Thyroid gland (tissue), 4 donors: ENCODE measurements at regions not wholly inside any gene's neighbourhood (a gene's known extent, or its start where the extent isn't known, plus 50 kb on each side); places are given as distances from the start of the nearest gene placed in this dataset.

Experiments
- CTCF ChIP-seq, 6 experiments: fragments of 200-600 bp in 3 of 6; fragments of 450-650 bp in 3 of 6; sonication (generic) in 3 of 6; IDR thresholded peaks; one replicate each; pipeline ENCODE4 v1.5.1; 2016 to 2019; ENCODE audit warnings: antibody characterized with exemption in 6 of 6, mild to moderate bottlenecking in 2 of 6, inconsistent platforms in 1 of 6, moderate library complexity in 1 of 6
- POLR2A ChIP-seq, 2 donors: fragments of 450-650 bp; IDR thresholded peaks; one replicate each; pipeline ENCODE4 v1.6.1; 2017; ENCODE audit warnings: antibody characterized with exemption in 2 of 2, mild to moderate bottlenecking in 2 of 2, moderate library complexity in 1 of 2

GRCh38 chr2:59790186-59791003, 763.1 kb downstream of the BCL11A start:
- TF ChIP-seq CTCF (IDR thresholded peaks at IDR 0.05) (no peak), POLR2A (IDR thresholded peaks at IDR 0.05) (no peak)
